H9 (cell line): ENCODE measurements at regions not wholly inside any gene's neighbourhood (a gene's known extent, or its start where the extent isn't known, plus 50 kb on each side); places are given as distances from the start of the nearest gene placed in this dataset.

ENCODE experiments used
- DNase-seq: peaks from one replicate; pipeline ENCODE4 v3.0.0-alpha.2; 2017
- H2AFZ ChIP-seq: one replicate; pipeline ENCODE4 v1.6.1; 2013; ENCODE audit warnings: mild to moderate bottlenecking, low read length, control low read depth, moderate library complexity
- H2AK5ac ChIP-seq: 2 replicates; pipeline ENCODE4 v1.6.1; 2013; ENCODE audit warnings: low read length, control low read depth, mixed read lengths; ENCODE audit not compliant: insufficient read length
- H2BK120ac ChIP-seq: one replicate; pipeline ENCODE4 v1.6.1; 2013; ENCODE audit warnings: low read depth, mild to moderate bottlenecking, low read length, control low read depth, inconsistent platforms; ENCODE audit not compliant: poor library complexity, severe bottlenecking
- H2BK12ac ChIP-seq: 2 replicates; pipeline ENCODE4 v1.6.1; 2013; ENCODE audit warnings: low read length, control low read depth, mixed read lengths, low read depth; ENCODE audit not compliant: insufficient read length
- H2BK15ac ChIP-seq: 2 replicates; pipeline ENCODE4 v1.6.1; 2013; ENCODE audit warnings: low read depth, low read length, control low read depth
- H2BK20ac ChIP-seq: one replicate; pipeline ENCODE4 v1.6.1; 2013; ENCODE audit warnings: low read depth, mild to moderate bottlenecking, low read length, control low read depth, inconsistent platforms; ENCODE audit not compliant: poor library complexity, severe bottlenecking
- H2BK5ac ChIP-seq: 2 replicates; pipeline ENCODE4 v1.6.1; 2013; ENCODE audit warnings: low read length, control low read depth, mixed read lengths; ENCODE audit not compliant: insufficient read length
- H3K14ac ChIP-seq: 2 replicates; pipeline ENCODE4 v1.6.1; 2013; ENCODE audit warnings: low read length, control low read depth; ENCODE audit not compliant: insufficient read depth
- H3K18ac ChIP-seq: 2 replicates; pipeline ENCODE4 v1.6.1; 2013; ENCODE audit warnings: low read depth, mild to moderate bottlenecking, mixed read lengths, low read length, control low read depth; ENCODE audit not compliant: insufficient read length
- H3K23ac ChIP-seq: 2 replicates; pipeline ENCODE4 v1.6.1; 2013; ENCODE audit warnings: low read length, control low read depth, mixed read lengths, low read depth; ENCODE audit not compliant: insufficient read length
- H3K23me2 ChIP-seq: 2 replicates; pipeline ENCODE4 v1.6.1; 2013; ENCODE audit warnings: low read depth, mild to moderate bottlenecking, mixed read lengths, low read length, control low read depth; ENCODE audit not compliant: insufficient read length, poor library complexity, severe bottlenecking
- H3K27ac ChIP-seq: 2 replicates; pipeline ENCODE4 v1.5.1; 2013; ENCODE audit warnings: low read length, control low read depth, mixed read lengths, low read depth; ENCODE audit not compliant: insufficient read length
- H3K27me3 ChIP-seq: 2 replicates; pipeline ENCODE4 v1.6.1; 2013; ENCODE audit warnings: low read length, control low read depth, inconsistent platforms; ENCODE audit not compliant: insufficient read depth
- H3K4ac ChIP-seq: 2 replicates; pipeline ENCODE4 v1.6.1; 2013; ENCODE audit warnings: low read depth, mild to moderate bottlenecking, control low read depth, inconsistent platforms, low read length, moderate library complexity
- H3K4me1 ChIP-seq: 2 replicates; pipeline ENCODE4 v1.6.1; 2013; ENCODE audit warnings: low read length, control low read depth, inconsistent platforms; ENCODE audit not compliant: insufficient read depth
- H3K4me2 ChIP-seq: 2 replicates; pipeline ENCODE4 v1.6.1; 2013; ENCODE audit warnings: low read length, control low read depth, mixed read lengths; ENCODE audit not compliant: insufficient read length, insufficient read depth
- H3K56ac ChIP-seq: 2 replicates; pipeline ENCODE4 v1.6.1; 2013; ENCODE audit warnings: low read depth, mild to moderate bottlenecking, mixed read lengths, low read length, control low read depth; ENCODE audit not compliant: insufficient read length
- H3K79me1 ChIP-seq: 2 replicates; pipeline ENCODE4 v1.6.1; 2013; ENCODE audit warnings: low read depth, mild to moderate bottlenecking, moderate library complexity, low read length, control low read depth, inconsistent platforms; ENCODE audit not compliant: insufficient read depth, poor library complexity, severe bottlenecking
- H3K79me2 ChIP-seq: 2 replicates; pipeline ENCODE4 v1.6.1; 2013; ENCODE audit warnings: low read length, control low read depth, inconsistent platforms; ENCODE audit not compliant: insufficient read depth
- H3K9ac ChIP-seq: 2 replicates; pipeline ENCODE4 v1.6.1; 2013; ENCODE audit warnings: low read length, control low read depth, mixed read lengths; ENCODE audit not compliant: insufficient read length; ENCODE audit errors: extremely low read depth
- H3K9me3 ChIP-seq: one replicate; pipeline ENCODE4 v1.6.1; 2013; ENCODE audit warnings: low read depth, low read length, inconsistent platforms; ENCODE audit not compliant: control insufficient read depth
- H3T11ph ChIP-seq: one replicate; pipeline ENCODE4 v1.6.1; 2013; ENCODE audit warnings: mild to moderate bottlenecking, low read length, control low read depth, inconsistent platforms
- H4K20me1 ChIP-seq: one replicate; pipeline ENCODE4 v1.6.1; 2013; ENCODE audit not compliant: control insufficient read depth, insufficient read length, insufficient read depth
- H4K5ac ChIP-seq: 2 replicates; pipeline ENCODE4 v1.6.1; 2013; ENCODE audit warnings: low read depth, mild to moderate bottlenecking, mixed read lengths, low read length, control low read depth; ENCODE audit not compliant: insufficient read length
- H4K8ac ChIP-seq: replicated peaks from 2 replicates; pipeline ENCODE4 v1.6.1; 2013; ENCODE audit warnings: low read length, control low read depth, mixed read lengths, low read depth; ENCODE audit not compliant: insufficient read length
- H4K91ac ChIP-seq: 2 replicates; pipeline ENCODE4 v1.6.1; 2013; ENCODE audit warnings: low read depth, mild to moderate bottlenecking, moderate library complexity, mixed read lengths, low read length, control low read depth; ENCODE audit not compliant: insufficient read length
- H3K27ac Mint-ChIP-seq, 3 experiments: 2 replicates in 2 of 3; 3 replicates in 1 of 3; pipeline ENCODE4 v1.8.0; 2020 to 2021; ENCODE audit warnings: mixed read lengths in 3 of 3, mild to moderate bottlenecking in 1 of 3, moderate library complexity in 1 of 3
- H3K27me3 Mint-ChIP-seq: 2 replicates; pipeline ENCODE4 v1.8.0; 2021; ENCODE audit warnings: low read depth, mild to moderate bottlenecking, moderate library complexity, mixed read lengths
- H3K36me3 Mint-ChIP-seq, 3 experiments: 2 replicates in 2 of 3; 3 replicates in 1 of 3; pipeline ENCODE4 v1.8.0; 2020 to 2021; ENCODE audit warnings: low read depth in 3 of 3, mixed read lengths in 3 of 3; ENCODE audit not compliant: insufficient read depth in 1 of 3
- H3K4me1 Mint-ChIP-seq, 2 experiments: 2 replicates each; pipeline ENCODE4 v1.8.0; 2020; ENCODE audit warnings: mixed read lengths in 2 of 2
- H3K4me3 Mint-ChIP-seq, 2 experiments: 2 replicates in 1 of 2; 3 replicates in 1 of 2; pipeline ENCODE4 v1.8.0; 2020 to 2021; ENCODE audit warnings: mild to moderate bottlenecking in 2 of 2, mixed read lengths in 2 of 2, moderate library complexity in 1 of 2
- H3K9me3 Mint-ChIP-seq, 2 experiments: 2 replicates in 1 of 2; 3 replicates in 1 of 2; pipeline ENCODE4 v1.8.0; 2020; ENCODE audit warnings: mild to moderate bottlenecking in 2 of 2, mixed read lengths in 2 of 2, moderate library complexity in 1 of 2
- WGBS: extraction: QIAGEN DNeasy Blood & Tissue Kit; methylation state at CpG from one replicate; pipeline ENCODE4 v1.1.7; 2013; ENCODE audit warnings: missing lambda C conversion rate, low lambda C conversion rate, mixed read lengths; ENCODE audit not compliant: insufficient read length; ENCODE audit errors: extremely low coverage; 5-methylcytosine and 5-hydroxymethylcytosine counted together
- TF ChIP-seq, protein P1 (sequence below): fragments of 200-600 bp; sonication (generic); conservative IDR thresholded peaks from 3 replicates; pipeline ENCODE4 v1.8.0; 2021; ENCODE audit warnings: antibody characterized with exemption, mild to moderate bottlenecking

- H2BK5ac ChIP-seq, result no peak overlapping the region
- H2AFZ ChIP-seq, result no peak overlapping the region
- no peaks in the 10 kb centered on the region for H3K27me3 ChIP-seq
- no peaks in the 10 kb centered on the region for H3K79me1 ChIP-seq
- H3T11ph ChIP-seq, result no peak overlapping the region
- no peak overlapping the region for H3K9ac ChIP-seq
- Mint-ChIP-seq H3K9me3 (no peaks in the 10 kb centered on the region; a peak in 1 of 5 replicates), H3K4me1 (peaks cover 11 to 15% of the 10 kb centered on the region in 2 experiments; a peak in 3 of 4 replicates), H3K36me3 (no peaks in the 10 kb centered on the region), H3K27me3 (peaks cover 1% of the 10 kb centered on the region; the same call in 1 of the 2 replicates), H3K27ac (no peak overlapping the region; a peak in 1 of 7 replicates), H3K4me3 (no peak overlapping the region)
- no peak overlapping the region for H3K56ac ChIP-seq
- no peaks in the 10 kb centered on the region for H3K23me2 ChIP-seq
- H3K4me1 ChIP-seq, result no peaks in the 10 kb centered on the region
- TF ChIP-seq, protein P1, sequence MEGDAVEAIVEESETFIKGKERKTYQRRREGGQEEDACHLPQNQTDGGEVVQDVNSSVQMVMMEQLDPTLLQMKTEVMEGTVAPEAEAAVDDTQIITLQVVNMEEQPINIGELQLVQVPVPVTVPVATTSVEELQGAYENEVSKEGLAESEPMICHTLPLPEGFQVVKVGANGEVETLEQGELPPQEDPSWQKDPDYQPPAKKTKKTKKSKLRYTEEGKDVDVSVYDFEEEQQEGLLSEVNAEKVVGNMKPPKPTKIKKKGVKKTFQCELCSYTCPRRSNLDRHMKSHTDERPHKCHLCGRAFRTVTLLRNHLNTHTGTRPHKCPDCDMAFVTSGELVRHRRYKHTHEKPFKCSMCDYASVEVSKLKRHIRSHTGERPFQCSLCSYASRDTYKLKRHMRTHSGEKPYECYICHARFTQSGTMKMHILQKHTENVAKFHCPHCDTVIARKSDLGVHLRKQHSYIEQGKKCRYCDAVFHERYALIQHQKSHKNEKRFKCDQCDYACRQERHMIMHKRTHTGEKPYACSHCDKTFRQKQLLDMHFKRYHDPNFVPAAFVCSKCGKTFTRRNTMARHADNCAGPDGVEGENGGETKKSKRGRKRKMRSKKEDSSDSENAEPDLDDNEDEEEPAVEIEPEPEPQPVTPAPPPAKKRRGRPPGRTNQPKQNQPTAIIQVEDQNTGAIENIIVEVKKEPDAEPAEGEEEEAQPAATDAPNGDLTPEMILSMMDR, result no peak
- DNase-seq, result no peak
- no peak overlapping the region for H2BK12ac ChIP-seq
- no peak overlapping the region for H3K14ac ChIP-seq
- no peak overlapping the region for H3K18ac ChIP-seq
- no peak overlapping the region for H3K27ac ChIP-seq
- H3K4ac ChIP-seq, result no peak overlapping the region
- no peak overlapping the region for H4K8ac ChIP-seq
- H3K79me2 ChIP-seq, result no peaks in the 10 kb centered on the region
- H2BK120ac ChIP-seq, result no peak overlapping the region
- no peak overlapping the region for H4K5ac ChIP-seq
- H3K23ac ChIP-seq, result no peak overlapping the region
- no CpG with 5 or more reads among the region's 12 CpGs for WGBS
- H3K9me3 ChIP-seq, result no peaks in the 10 kb centered on the region
- no peak overlapping the region for H3K4me2 ChIP-seq
- no peaks in the 10 kb centered on the region for H4K20me1 ChIP-seq
- H2BK20ac ChIP-seq, result no peak overlapping the region
- H4K91ac ChIP-seq, result no peak overlapping the region
- H2AK5ac ChIP-seq, result no peak overlapping the region
- H2BK15ac ChIP-seq, result no peak overlapping the region
Measured at GRCh38 chr10:3419719-3420495, 247.3 kb upstream of the PITRM1 start.
